DOHH2 (cell line): ENCODE measurements at regions not wholly inside any gene's neighbourhood (a gene's known extent, or its start where the extent isn't known, plus 50 kb on each side); places are given as distances from the start of the nearest gene placed in this dataset.

Experiments used
- EZH2phosphoT487 ChIP-seq: fragments of 200-600 bp; sonication (generic); IDR thresholded peaks from 2 replicates; pipeline ENCODE4 v1.6.1; 2017; ENCODE audit warnings: borderline replicate concordance, mild to moderate bottlenecking, antibody characterized with exemption, low read length, moderate library complexity, mixed read lengths
- TF ChIP-seq, protein P1 (sequence below): fragments of 200-600 bp; sonication (generic); IDR thresholded peaks from one replicate; pipeline ENCODE4 v1.5.1; 2014; ENCODE audit warnings: antibody characterized with exemption, mild to moderate bottlenecking, low read depth, low read length; ENCODE audit not compliant: poor library complexity, severe bottlenecking

GRCh38 chr2:104213758-104214157 is 640.2 kb upstream of the POU3F3 start:
- TF ChIP-seq, protein P1, sequence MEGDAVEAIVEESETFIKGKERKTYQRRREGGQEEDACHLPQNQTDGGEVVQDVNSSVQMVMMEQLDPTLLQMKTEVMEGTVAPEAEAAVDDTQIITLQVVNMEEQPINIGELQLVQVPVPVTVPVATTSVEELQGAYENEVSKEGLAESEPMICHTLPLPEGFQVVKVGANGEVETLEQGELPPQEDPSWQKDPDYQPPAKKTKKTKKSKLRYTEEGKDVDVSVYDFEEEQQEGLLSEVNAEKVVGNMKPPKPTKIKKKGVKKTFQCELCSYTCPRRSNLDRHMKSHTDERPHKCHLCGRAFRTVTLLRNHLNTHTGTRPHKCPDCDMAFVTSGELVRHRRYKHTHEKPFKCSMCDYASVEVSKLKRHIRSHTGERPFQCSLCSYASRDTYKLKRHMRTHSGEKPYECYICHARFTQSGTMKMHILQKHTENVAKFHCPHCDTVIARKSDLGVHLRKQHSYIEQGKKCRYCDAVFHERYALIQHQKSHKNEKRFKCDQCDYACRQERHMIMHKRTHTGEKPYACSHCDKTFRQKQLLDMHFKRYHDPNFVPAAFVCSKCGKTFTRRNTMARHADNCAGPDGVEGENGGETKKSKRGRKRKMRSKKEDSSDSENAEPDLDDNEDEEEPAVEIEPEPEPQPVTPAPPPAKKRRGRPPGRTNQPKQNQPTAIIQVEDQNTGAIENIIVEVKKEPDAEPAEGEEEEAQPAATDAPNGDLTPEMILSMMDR, result no peak
- TF ChIP-seq EZH2phosphoT487, result no peak
